HG02981 (cell line): ENCODE measurements at regions not wholly inside any gene's neighbourhood (a gene's known extent, or its start where the extent isn't known, plus 50 kb on each side); places are given as distances from the start of the nearest gene placed in this dataset.
"Not testable (repeated sequence)": the region's sequence is repeated elsewhere in the genome, so short reads cannot be mapped to it uniquely, and the experiment has no call there.

Experiments used
- ATAC-seq: cut with Tn5 transposase; IDR thresholded peaks from one replicate; pipeline ENCODE4 v1.9.1; 2021; ENCODE audit warnings: mild to moderate bottlenecking, moderate library complexity; ENCODE audit not compliant: unreplicated experiment

GRCh38 chr6:169101981-169102380 lies 151.7 kb downstream of the THBS2 start:
- ATAC-seq, result no peak

- ATAC-seq, result no peak
Observed at GRCh38 chr6:169101036-169101805, 152.4 kb downstream of the THBS2 start.

- ATAC-seq, result no peak
Observed at GRCh38 chr6:169099411-169100202, 154.0 kb downstream of the THBS2 start.

DNA sequence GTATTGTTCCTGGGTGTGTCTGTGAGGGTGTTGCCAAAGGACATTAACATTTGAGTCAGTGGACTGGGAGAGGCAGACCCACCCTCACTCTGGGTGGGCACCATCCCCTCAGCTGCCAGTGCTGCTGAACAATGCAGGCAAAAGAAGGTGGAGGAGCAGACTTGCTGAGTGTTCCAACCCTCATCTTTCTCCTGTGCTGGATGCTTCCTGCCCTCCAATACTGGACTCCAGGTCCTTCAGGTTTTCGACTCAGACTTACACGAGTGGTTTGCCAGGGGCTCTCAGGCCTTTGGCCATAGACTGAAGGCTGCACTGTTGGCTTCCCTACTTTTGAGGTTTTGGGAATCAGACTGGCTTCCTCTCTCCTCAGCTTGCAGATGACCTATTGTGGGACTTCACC lies 155.0 kb downstream of the THBS2 start:
- ATAC-seq, result not testable (repeated sequence)

GRCh38 chr6:169098116-169098515 lies 155.5 kb downstream of the THBS2 start:
- no peak for ATAC-seq

DNA sequence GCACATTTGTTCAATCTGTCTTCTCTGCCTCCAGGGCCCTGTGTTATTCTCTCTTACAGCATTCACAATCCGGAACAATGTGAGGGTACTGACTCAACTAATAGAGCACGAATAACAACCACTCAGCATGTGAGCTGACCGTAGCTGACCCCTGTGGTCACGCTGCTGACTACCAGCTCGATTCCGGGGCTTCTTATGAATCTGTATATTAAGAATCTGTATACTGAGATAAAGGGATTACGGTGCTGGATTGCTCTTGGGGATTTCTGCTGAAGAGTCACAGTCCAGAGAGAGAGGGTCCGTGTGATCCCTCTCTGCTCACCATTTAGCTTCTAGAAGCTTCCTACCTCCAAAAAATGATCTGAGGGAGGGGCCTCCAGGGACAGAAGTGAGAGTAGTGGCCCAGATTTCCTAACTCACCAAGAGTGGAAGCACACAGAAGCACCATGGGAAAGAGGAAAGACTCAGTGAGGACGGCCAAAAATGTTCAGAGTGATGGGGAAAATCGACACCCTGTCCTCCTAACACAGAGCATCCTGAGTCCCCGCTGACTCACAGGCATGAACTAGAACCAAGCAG lies 156.2 kb downstream of the THBS2 start:
- ATAC-seq, result no peak

DNA sequence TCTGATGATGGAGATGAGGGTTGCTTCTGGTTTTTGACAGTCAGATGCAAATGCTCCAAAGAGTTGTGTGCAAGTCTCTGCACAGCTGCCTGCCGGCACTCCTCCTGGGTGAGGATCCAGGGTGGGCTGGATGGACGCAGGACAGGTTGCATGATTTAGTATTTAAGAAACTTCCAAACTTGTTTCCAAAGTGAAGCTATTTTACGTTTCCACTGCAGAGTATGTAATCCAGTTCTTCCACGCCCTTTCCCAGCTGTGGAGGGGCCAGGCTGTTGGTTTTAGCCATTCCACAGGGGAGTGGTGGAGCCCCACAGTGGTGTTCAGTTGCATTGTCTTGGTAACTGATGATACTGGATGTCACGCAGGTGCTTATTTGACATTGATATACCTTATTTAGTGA lies 157.3 kb downstream of the THBS2 start:
- no peak for ATAC-seq

DNA sequence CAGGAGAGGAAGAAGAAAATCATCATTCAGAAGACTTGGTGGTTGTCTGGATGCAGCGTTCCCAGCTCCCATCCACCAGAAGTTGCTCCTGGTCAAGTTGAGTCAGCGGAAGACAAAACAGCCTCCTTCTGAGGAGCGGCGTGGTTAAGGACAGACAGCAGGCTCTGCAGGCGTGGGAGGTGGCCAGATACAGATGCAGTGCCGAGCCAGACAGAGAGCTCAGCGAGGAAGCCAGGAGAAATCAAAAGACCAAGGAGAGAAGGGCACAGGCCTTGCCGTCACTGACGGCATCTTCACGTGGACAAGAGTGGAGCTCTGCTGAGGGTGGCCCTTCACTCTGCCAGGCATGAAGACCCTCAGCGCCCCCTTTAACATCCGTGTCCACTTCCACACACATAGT lies 158.5 kb downstream of the THBS2 start:
- ATAC-seq, result no peak

DNA sequence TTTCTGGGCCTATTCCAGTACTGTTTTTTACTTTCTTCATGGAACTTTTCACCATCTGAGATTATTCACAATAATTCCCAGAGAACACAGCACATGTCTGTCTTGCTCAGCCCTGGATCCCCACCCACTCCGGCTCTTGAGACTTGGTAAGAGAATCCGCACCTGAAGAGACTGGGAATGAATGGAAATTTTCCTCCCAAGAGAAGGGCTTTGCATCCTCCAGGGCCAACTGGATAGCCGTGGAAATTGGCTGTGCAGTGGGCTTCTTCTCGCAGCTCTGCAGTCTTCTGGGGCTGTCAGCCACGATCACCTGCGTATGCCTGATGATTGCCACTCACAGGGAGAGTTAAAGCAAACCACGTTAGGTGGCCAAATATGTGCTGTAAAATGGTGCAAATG lies 159.1 kb downstream of the THBS2 start:
- ATAC-seq, result no peak

DNA sequence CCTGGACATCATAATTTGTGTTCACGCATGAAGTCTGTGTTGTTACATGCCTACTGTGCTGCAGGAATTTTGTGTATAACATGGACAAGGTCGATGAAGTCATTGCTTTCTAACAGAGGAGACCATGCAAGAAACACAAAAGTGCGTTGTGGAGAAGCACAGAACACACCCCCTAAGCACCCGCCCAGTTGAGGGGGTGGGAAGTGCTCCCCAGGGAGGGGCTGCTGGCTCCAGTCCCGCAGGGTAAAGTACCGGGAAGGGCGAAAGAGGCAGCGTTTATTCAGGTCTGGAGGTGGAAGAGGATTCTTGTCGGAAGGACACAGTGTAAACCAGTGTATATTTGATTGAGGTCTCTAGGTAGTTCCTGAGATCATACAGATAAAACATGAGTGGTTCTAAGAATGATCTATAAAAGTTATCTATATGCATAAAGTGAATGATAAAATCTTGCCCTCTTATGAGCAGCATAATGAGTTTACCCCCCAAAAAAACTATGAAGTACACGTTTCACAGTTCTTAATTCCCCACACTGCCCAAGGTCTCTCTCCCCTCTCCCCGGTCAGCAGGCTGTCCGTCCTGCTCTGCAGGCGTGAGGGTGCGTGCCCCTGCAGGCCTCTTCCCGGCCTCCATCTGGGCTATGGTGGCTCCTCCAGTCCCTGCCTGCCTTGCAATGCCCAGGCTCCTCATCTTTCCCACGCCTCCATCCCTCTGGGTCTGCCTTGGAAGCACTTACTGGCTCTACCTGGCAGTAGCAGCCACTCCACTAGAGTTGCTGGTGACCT lies 159.7 kb downstream of the THBS2 start:
- ATAC-seq, result no peak

DNA sequence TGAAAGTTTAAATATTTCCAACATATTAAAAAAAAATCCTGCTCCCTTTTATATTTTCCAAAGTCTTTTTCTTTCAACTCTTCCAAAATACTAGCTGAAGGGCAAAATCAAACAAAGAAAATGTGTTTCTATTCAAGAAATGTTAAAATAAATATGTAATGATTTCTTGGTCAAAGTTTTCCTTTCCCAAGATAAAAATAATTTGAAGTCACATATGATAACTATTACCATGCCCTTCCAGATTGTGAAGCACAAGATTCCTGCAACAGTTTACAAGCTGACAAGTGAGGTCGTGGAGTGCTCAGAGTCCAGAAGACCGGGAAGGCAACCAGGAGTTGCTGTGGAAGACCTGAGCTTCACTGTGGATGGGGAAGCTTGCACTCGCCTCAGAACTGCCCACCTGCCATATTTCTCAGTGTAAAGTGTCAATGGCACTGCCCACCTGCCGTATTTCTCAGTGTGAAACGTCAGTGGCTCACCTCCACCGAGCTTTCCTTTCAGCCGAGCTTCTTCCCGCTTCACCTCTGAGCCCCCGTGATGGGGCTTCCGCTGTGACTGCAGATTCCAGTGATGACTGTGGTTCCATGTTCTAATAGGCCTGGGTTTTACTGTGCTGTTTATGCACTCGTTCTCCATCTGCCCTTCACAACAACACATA lies 160.5 kb downstream of the THBS2 start:
- ATAC-seq, result no peak

DNA sequence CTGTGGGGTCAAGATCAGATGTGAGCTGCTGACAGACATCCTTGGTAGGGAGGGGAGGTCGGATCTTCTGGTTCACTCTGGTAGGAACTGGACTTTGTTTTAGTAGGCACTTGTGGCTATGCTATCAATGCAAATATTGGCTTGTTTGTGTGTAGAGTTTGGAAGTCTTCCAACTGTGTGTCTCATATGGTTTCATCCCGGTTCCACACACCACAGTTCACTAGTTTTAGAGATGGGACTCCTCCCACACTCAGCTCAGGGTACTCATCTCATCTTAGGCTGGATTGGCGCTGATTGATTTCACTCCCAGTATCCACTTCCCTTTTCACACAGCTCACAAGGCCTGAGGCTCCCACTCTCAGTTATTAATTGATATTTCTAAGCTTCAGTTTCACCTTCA lies 161.3 kb downstream of the THBS2 start:
- no peak for ATAC-seq

GRCh38 chr6:169090514-169091127 lies 163.0 kb downstream of the THBS2 start:
- not testable (repeated sequence) for ATAC-seq

GRCh38 chr6:169088762-169089161 lies 164.9 kb downstream of the THBS2 start:
- ATAC-seq, result no peak

DNA sequence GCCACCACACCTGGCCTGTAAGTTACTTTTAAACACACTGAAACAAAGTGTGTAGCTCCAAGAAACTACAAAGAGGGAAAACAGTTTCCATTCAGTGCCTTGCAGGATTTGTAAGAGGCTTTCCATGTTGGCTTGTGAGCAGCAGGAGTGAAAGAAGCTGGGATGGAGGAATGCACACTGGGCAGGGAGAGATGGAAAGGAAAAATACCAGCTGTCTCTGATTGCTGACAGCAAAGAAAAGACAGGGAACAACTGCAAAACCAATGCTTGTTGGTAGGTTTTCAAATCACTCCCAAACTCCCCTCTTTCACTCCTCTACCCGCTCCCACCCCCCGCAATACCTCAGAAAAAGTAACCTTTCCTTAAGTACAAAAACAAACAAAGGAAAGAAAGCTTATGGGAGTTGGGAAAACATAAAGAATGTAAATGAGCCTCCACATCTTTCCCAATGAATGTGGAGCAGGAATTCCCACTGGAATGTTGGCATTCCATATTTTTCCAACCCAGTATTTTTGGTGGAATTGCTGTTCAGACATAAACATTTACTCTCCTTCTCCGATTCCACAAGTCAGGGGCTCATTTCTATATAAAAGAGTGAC lies 166.1 kb downstream of the THBS2 start:
- no peak for ATAC-seq

- not testable (repeated sequence) for ATAC-seq
Observed at GRCh38 chr6:169086616-169087015, 167.0 kb downstream of the THBS2 start.

GRCh38 chr6:169086020-169086419 lies 167.6 kb downstream of the THBS2 start:
- ATAC-seq, result no peak

GRCh38 chr6:169085466-169085865 lies 168.2 kb downstream of the THBS2 start:
- ATAC-seq, result no peak

GRCh38 chr6:169084557-169084956 lies 169.1 kb downstream of the THBS2 start:
- not testable (repeated sequence) for ATAC-seq

DNA sequence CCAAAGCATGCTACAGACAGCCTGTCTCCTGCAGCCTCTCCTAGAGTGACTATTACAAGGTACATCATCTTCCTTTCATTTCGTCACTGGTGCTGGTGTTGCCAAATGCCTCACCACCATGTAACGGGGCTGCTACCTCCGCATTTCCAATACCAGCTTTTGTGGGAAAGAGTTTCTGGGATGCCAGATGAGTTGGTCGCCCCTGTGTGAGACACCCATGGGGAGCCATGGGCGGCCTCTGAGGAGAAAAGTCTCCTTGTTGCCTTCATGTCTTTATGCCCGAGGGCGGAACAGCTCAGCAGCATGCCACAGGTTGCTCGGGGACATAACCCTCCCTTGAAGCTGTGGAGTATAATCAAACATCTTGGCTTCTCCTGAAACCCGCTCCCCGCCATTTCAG lies 169.6 kb downstream of the THBS2 start:
- ATAC-seq, result no peak
